Panc1 (cell line): ENCODE measurements at regions not wholly inside any gene's neighbourhood (a gene's known extent, or its start where the extent isn't known, plus 50 kb on each side); places are given as distances from the start of the nearest gene placed in this dataset.

Experiments used
- ATAC-seq: fragments of 200-7000 bp; cut with Tn5 transposase; 2 replicates; pipeline ENCODE4 v1.9.1; 2020; ENCODE audit warnings: mild to moderate bottlenecking, moderate library complexity
- BruUV-seq: library from RNA; stranded (reverse); fragments of 400-500 nt; replicated peaks from 2 replicates; lab custom pipeline; 2021; lab: Mats Ljungman, UMichigan
- CTCF ChIA-PET: fragments of 300-600 bp; sonication (Branson Sonifier 250); formaldehyde crosslinking; loops from one replicate; lab custom pipeline; 2022; ENCODE audit warnings: antibody characterized with exemption; lab: Charles Lee
- POLR2A ChIA-PET: fragments of 300-600 bp; sonication (Branson Sonifier 250); formaldehyde crosslinking; loops from one replicate; lab custom pipeline; 2022; ENCODE audit warnings: antibody characterized with exemption; lab: Charles Lee
- DNase-seq: peaks from one replicate; pipeline ENCODE4 v3.0.0-alpha.2; 2010; ENCODE audit warnings: low read depth, low spot score
- H3K27ac ChIP-seq: 2 replicates; pipeline ENCODE4 v1.5.1; 2011; ENCODE audit warnings: mild to moderate bottlenecking, low read length, inconsistent platforms
- H3K27me3 ChIP-seq: fragments of 200-500 bp; sonication (Bioruptor generic); 2 replicates; pipeline ENCODE4 v1.6.0; 2014; ENCODE audit warnings: low read length, inconsistent platforms; ENCODE audit not compliant: control insufficient read depth, insufficient read depth
- H3K36me3 ChIP-seq: fragments of 200-500 bp; sonication (Bioruptor generic); 2 replicates; pipeline ENCODE4 v1.5.1; 2014; ENCODE audit warnings: inconsistent platforms, mild to moderate bottlenecking, low read length, moderate library complexity; ENCODE audit not compliant: control insufficient read depth, insufficient read depth
- H3K4me1 ChIP-seq: 2 replicates; pipeline ENCODE4 v1.5.1; 2011; ENCODE audit warnings: inconsistent platforms, mild to moderate bottlenecking, low read length, moderate library complexity; ENCODE audit not compliant: control insufficient read depth, insufficient read depth
- H3K4me3 ChIP-seq, 2 experiments: 2 replicates each; pipeline ENCODE4 v1.5.1; 2011 to 2012; ENCODE audit warnings: low read depth in 2 of 2, low read length in 2 of 2, mild to moderate bottlenecking in 2 of 2, inconsistent platforms in 1 of 2, moderate library complexity in 1 of 2
- H3K9me3 ChIP-seq: fragments of 200-500 bp; sonication (Bioruptor generic); 2 replicates; pipeline ENCODE4 v1.5.1; 2014; ENCODE audit warnings: low read depth, mild to moderate bottlenecking, inconsistent platforms, low read length, moderate library complexity; ENCODE audit not compliant: control insufficient read depth, insufficient read depth
- POLR2AphosphoS5 ChIP-seq: IDR thresholded peaks from 2 replicates; pipeline ENCODE4 v1.6.1; 2012; ENCODE audit warnings: mild to moderate bottlenecking, low read depth, low read length, moderate library complexity
- SIN3A ChIP-seq: IDR thresholded peaks from 2 replicates; pipeline ENCODE4 v1.6.1; 2012; ENCODE audit warnings: low read depth, mild to moderate bottlenecking, low read length, moderate library complexity, borderline replicate concordance; ENCODE audit not compliant: insufficient read depth
- TCF7L2 ChIP-seq: IDR thresholded peaks from 2 replicates; pipeline ENCODE4 v1.6.1; 2011; ENCODE audit warnings: mild to moderate bottlenecking, low read depth, low read length, inconsistent platforms
- in situ Hi-C: cut with HindIII; loops from 2 replicates; pipeline ENCODE4 v1.10.0; 2016; ENCODE audit warnings: low sequenced_read_pairs, low pct_unique_long_range_greater_than_20kb
- intact Hi-C: fragments of 100-400 bp; cut with micrococcal nuclease; formaldehyde crosslinking; loops from one replicate; pipeline ENCODE4 v1.10.0; 2022; ENCODE audit not compliant: unreplicated experiment
- TF ChIP-seq, protein P1 (sequence below): fragments of 450-650 bp; IDR thresholded peaks from 2 replicates; pipeline ENCODE4 v1.5.1; 2017; ENCODE audit warnings: mild to moderate bottlenecking
- TF ChIP-seq, protein P2 (sequence below), 2 experiments: IDR thresholded peaks; 2 replicates each; pipeline ENCODE4 v1.6.1; 2011 to 2012; ENCODE audit warnings: low read depth in 2 of 2, control low read depth in 1 of 2, low read length in 1 of 2, mild to moderate bottlenecking in 1 of 2, moderate library complexity in 1 of 2; ENCODE audit not compliant: insufficient read depth in 1 of 2

DNA sequence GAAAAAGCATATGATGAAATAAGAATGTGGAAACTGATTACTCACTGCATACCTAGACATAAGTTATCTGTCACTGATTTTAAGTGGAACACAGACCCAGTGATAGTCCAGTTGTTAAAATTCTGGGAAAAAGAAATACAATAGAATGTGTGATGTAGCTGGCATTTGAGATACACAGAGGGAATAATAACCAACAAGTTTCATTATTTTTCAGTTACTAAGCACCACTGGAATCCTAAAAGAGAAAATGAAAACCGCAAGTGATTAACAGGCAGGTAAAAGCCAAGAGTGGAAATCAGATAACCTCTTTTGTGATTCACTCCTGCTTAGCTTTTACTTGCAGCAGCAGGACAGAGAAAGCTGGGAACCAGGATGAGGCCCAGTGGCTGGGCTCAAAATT is 994.0 kb upstream of the SEMA6A start:
- H3K9me3 ChIP-seq, result no peaks in the 10 kb centered on the region
- ChIA-PET POLR2A (no interaction called here), CTCF (no interaction called here)
- no peak overlapping the region for H3K4me3 ChIP-seq
- no peak for DNase-seq
- TF ChIP-seq POLR2AphosphoS5 (no peak), SIN3A (no peak), TCF7L2 (no peak)
- TF ChIP-seq, protein P1, sequence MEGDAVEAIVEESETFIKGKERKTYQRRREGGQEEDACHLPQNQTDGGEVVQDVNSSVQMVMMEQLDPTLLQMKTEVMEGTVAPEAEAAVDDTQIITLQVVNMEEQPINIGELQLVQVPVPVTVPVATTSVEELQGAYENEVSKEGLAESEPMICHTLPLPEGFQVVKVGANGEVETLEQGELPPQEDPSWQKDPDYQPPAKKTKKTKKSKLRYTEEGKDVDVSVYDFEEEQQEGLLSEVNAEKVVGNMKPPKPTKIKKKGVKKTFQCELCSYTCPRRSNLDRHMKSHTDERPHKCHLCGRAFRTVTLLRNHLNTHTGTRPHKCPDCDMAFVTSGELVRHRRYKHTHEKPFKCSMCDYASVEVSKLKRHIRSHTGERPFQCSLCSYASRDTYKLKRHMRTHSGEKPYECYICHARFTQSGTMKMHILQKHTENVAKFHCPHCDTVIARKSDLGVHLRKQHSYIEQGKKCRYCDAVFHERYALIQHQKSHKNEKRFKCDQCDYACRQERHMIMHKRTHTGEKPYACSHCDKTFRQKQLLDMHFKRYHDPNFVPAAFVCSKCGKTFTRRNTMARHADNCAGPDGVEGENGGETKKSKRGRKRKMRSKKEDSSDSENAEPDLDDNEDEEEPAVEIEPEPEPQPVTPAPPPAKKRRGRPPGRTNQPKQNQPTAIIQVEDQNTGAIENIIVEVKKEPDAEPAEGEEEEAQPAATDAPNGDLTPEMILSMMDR, result no peak
- TF ChIP-seq, protein P2, sequence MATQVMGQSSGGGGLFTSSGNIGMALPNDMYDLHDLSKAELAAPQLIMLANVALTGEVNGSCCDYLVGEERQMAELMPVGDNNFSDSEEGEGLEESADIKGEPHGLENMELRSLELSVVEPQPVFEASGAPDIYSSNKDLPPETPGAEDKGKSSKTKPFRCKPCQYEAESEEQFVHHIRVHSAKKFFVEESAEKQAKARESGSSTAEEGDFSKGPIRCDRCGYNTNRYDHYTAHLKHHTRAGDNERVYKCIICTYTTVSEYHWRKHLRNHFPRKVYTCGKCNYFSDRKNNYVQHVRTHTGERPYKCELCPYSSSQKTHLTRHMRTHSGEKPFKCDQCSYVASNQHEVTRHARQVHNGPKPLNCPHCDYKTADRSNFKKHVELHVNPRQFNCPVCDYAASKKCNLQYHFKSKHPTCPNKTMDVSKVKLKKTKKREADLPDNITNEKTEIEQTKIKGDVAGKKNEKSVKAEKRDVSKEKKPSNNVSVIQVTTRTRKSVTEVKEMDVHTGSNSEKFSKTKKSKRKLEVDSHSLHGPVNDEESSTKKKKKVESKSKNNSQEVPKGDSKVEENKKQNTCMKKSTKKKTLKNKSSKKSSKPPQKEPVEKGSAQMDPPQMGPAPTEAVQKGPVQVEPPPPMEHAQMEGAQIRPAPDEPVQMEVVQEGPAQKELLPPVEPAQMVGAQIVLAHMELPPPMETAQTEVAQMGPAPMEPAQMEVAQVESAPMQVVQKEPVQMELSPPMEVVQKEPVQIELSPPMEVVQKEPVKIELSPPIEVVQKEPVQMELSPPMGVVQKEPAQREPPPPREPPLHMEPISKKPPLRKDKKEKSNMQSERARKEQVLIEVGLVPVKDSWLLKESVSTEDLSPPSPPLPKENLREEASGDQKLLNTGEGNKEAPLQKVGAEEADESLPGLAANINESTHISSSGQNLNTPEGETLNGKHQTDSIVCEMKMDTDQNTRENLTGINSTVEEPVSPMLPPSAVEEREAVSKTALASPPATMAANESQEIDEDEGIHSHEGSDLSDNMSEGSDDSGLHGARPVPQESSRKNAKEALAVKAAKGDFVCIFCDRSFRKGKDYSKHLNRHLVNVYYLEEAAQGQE (IDR thresholded peaks at IDR 0.05; ENCODE audit: insufficient read depth in 1 of 2, low read depth in 2 of 2, low read length in 1 of 2), result no peak
- in situ Hi-C loops (no loop called here), intact Hi-C loops (no loop called here)
- H3K27ac ChIP-seq, result no peak overlapping the region
- no peak for ATAC-seq
- no peaks in the 10 kb centered on the region for H3K4me1 ChIP-seq
- no TSS peak for BruUV-seq
- no peaks in the 10 kb centered on the region for H3K27me3 ChIP-seq
- H3K36me3 ChIP-seq, result no peaks in the 10 kb centered on the region

DNA sequence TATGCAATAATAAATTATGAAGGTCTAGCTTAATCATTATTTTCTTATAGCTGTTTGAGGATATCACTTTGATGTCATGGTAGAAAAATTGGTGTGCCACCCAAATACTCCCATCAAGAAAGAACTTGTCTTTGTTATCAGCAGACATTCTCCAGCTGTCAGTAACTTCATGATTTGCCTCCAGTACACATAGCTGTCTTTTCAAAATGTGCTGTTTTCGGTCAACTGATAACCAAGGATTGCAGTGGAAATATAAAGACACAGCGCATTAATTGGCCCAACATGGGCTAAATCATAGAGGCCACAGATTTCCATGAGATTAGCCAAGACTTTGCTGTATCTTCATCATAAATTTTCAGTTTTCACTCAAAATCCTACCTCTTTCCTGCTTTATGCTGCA is 993.5 kb upstream of the SEMA6A start:
- TF ChIP-seq SIN3A (no peak), TCF7L2 (no peak), POLR2AphosphoS5 (no peak)
- TF ChIP-seq, protein P2 (IDR thresholded peaks at IDR 0.05; ENCODE audit: insufficient read depth in 1 of 2, low read depth in 2 of 2, low read length in 1 of 2), result no peak
- TF ChIP-seq, protein P1, result no peak
- Histone ChIP-seq H3K4me3 (no peak overlapping the region), H3K9me3 (no peaks in the 10 kb centered on the region), H3K27ac (no peak overlapping the region), H3K36me3 (no peaks in the 10 kb centered on the region), H3K27me3 (no peaks in the 10 kb centered on the region), H3K4me1 (no peaks in the 10 kb centered on the region)
- in situ Hi-C loops (no loop called here), intact Hi-C loops (no loop called here)
- ATAC-seq (no peak), DNase-seq (no peak)
- POLR2A ChIA-PET, result no interaction called here
- CTCF ChIA-PET, result no interaction called here
- no TSS peak for BruUV-seq
